NCI-H345 (cell line): ENCODE measurements at regions not wholly inside any gene's neighbourhood (a gene's known extent, or its start where the extent isn't known, plus 50 kb on each side); places are given as distances from the start of the nearest gene placed in this dataset.

Source experiments
- DNase-seq: peaks from one replicate; lab custom pipeline; 2025; lab: John Stamatoyannopoulos, UW

- no peak for DNase-seq
Observed at GRCh38 chr2:139835101-139835500, 1054.9 kb upstream of the NXPH2 start.

GRCh38 chr2:139828011-139828410 is 1047.8 kb upstream of the NXPH2 start:
- no peak for DNase-seq

- no peak for DNase-seq
Observed at GRCh38 chr2:139825726-139826125, 1045.5 kb upstream of the NXPH2 start.

GRCh38 chr2:139819273-139819796 is 1039.1 kb upstream of the NXPH2 start:
- no peak for DNase-seq

GRCh38 chr2:139814458-139814857 is 1034.3 kb upstream of the NXPH2 start:
- no peak for DNase-seq

- DNase-seq = no peak
Observed at GRCh38 chr2:139813340-139813739, 1033.2 kb upstream of the NXPH2 start.

GRCh38 chr2:139805441-139805840 is 1025.3 kb upstream of the NXPH2 start:
- DNase-seq = peak; percentile 25

- no peak for DNase-seq
Observed at GRCh38 chr2:139798391-139798790, 1018.2 kb upstream of the NXPH2 start.

- DNase-seq = peak; percentile 15
Observed at GRCh38 chr2:139790807-139791752, 1010.9 kb upstream of the NXPH2 start.

- DNase-seq = no peak
Observed at GRCh38 chr2:139790136-139790535, 1009.9 kb upstream of the NXPH2 start.

GRCh38 chr2:139778732-139779131 is 998.5 kb upstream of the NXPH2 start:
- DNase-seq = no peak

GRCh38 chr2:139773720-139774277 is 993.6 kb upstream of the NXPH2 start:
- DNase-seq = no peak

- DNase-seq = no peak
Observed at GRCh38 chr2:139769633-139770032, 989.4 kb upstream of the NXPH2 start.

- DNase-seq = no peak
Observed at GRCh38 chr2:139763705-139764104, 983.5 kb upstream of the NXPH2 start.

GRCh38 chr2:139759000-139759505 is 978.9 kb upstream of the NXPH2 start:
- no peak for DNase-seq

GRCh38 chr2:139746901-139747300 is 966.7 kb upstream of the NXPH2 start:
- no peak for DNase-seq

- DNase-seq = no peak
Observed at GRCh38 chr2:139744273-139744672, 964.1 kb upstream of the NXPH2 start.

GRCh38 chr2:139742216-139743172 is 962.3 kb upstream of the NXPH2 start:
- no peak for DNase-seq

GRCh38 chr2:139737659-139738058 is 957.5 kb upstream of the NXPH2 start:
- DNase-seq = no peak

GRCh38 chr2:139730197-139730596 is 950.0 kb upstream of the NXPH2 start:
- DNase-seq = no peak

GRCh38 chr2:139721411-139721995 is 941.3 kb upstream of the NXPH2 start:
- peak; percentile 22 for DNase-seq
